Keratinocyte (primary cell): ENCODE measurements at regions not wholly inside any gene's neighbourhood (a gene's known extent, or its start where the extent isn't known, plus 50 kb on each side); places are given as distances from the start of the nearest gene placed in this dataset.

ENCODE experiments used
- DNase-seq: peaks from one replicate; pipeline ENCODE4 v3.0.0-alpha.2; 2011; ENCODE audit warnings: low read depth, missing footprints, low spot score
- FAIRE-seq: peaks from 2 replicates; lab custom pipeline; 2011; peaks lifted over from hg19 to GRCh38; lab: Jason Lieb, UNC
- H2AFZ ChIP-seq: 2 replicates; pipeline ENCODE4 v1.6.0; 2012; ENCODE audit warnings: low read length, control low read depth, inconsistent platforms; ENCODE audit not compliant: control insufficient read depth
- H3K27ac ChIP-seq: 2 replicates; pipeline ENCODE4 v1.5.1; 2011; ENCODE audit warnings: low read length; ENCODE audit not compliant: control insufficient read depth, insufficient read depth
- H3K27me3 ChIP-seq: 3 replicates; pipeline ENCODE4 v1.6.0; 2011; ENCODE audit warnings: low read length; ENCODE audit not compliant: control insufficient read depth, insufficient read depth; ENCODE audit errors: extremely low read depth
- H3K36me3 ChIP-seq, 2 experiments: 2 replicates in 1 of 2; 3 replicates in 1 of 2; pipeline ENCODE4 v1.5.1; 2011; ENCODE audit warnings: low read length in 2 of 2, mild to moderate bottlenecking in 1 of 2; ENCODE audit not compliant: control insufficient read depth in 2 of 2, insufficient read depth in 2 of 2; ENCODE audit errors: extremely low read depth in 1 of 2
- H3K4me1 ChIP-seq: 3 replicates; pipeline ENCODE4 v1.5.1; 2011; ENCODE audit warnings: low read length; ENCODE audit not compliant: control insufficient read depth, insufficient read depth; ENCODE audit errors: extremely low read depth
- H3K4me2 ChIP-seq: 3 replicates; pipeline ENCODE4 v1.6.0; 2011; ENCODE audit warnings: low read depth, low read length; ENCODE audit not compliant: control insufficient read depth, insufficient read depth; ENCODE audit errors: extremely low read depth
- H3K4me3 ChIP-seq, 3 experiments: fragments of 200-600 bp in 1 of 3; sonication (generic) in 1 of 3; 2 replicates in 2 of 3; 3 replicates in 1 of 3; pipeline ENCODE4 v1.5.1; 2011 to 2016; ENCODE audit warnings: low read length in 3 of 3, mild to moderate bottlenecking in 3 of 3, control low read depth in 2 of 3, inconsistent platforms in 1 of 3, low read depth in 1 of 3, mixed read lengths in 1 of 3, mixed run types in 1 of 3, moderate library complexity in 1 of 3; ENCODE audit not compliant: control insufficient read depth in 2 of 3, insufficient read depth in 2 of 3; ENCODE audit errors: extremely low read depth in 1 of 3
- H3K79me2 ChIP-seq: 2 replicates; pipeline ENCODE4 v1.6.0; 2012; ENCODE audit warnings: low read length; ENCODE audit not compliant: control insufficient read depth, insufficient read depth
- H3K9ac ChIP-seq: 3 replicates; pipeline ENCODE4 v1.6.0; 2011; ENCODE audit warnings: low read length; ENCODE audit not compliant: control insufficient read depth, insufficient read depth; ENCODE audit errors: extremely low read depth
- H3K9me1 ChIP-seq: 3 replicates; pipeline ENCODE4 v1.6.0; 2011; ENCODE audit warnings: low read length; ENCODE audit not compliant: control insufficient read depth, insufficient read depth; ENCODE audit errors: extremely low read depth
- H3K9me3 ChIP-seq: 2 replicates; pipeline ENCODE4 v1.5.1; 2012; ENCODE audit warnings: low read depth, low read length; ENCODE audit not compliant: control insufficient read depth
- H4K20me1 ChIP-seq: 3 replicates; pipeline ENCODE4 v1.6.0; 2011; ENCODE audit warnings: low read length; ENCODE audit not compliant: control insufficient read depth, insufficient read depth; ENCODE audit errors: extremely low read depth
- CTCF ChIP-seq, 3 experiments: IDR thresholded peaks in 1 of 3; conservative IDR thresholded peaks in 1 of 3; optimal IDR thresholded peaks in 1 of 3; 2 replicates in 2 of 3; 3 replicates in 1 of 3; pipeline versions ENCODE3 to v1.5.1; 2011; ENCODE audit warnings: low read length in 3 of 3, mild to moderate bottlenecking in 3 of 3, moderate library complexity in 2 of 3, control low read depth in 1 of 3, inconsistent platforms in 1 of 3; ENCODE audit not compliant: insufficient read depth in 2 of 3; ENCODE audit errors: extremely low read depth in 1 of 3
- EZH2 ChIP-seq: IDR thresholded peaks from one replicate; pipeline ENCODE4 v1.6.1; 2012; ENCODE audit warnings: inconsistent platforms, mild to moderate bottlenecking, low read length, moderate library complexity
- dilution Hi-C: fragments of 300-500 bp; cut with MboI; formaldehyde crosslinking; loops from one replicate; pipeline ENCODE4 v1.7.0; 2020; ENCODE audit warnings: low sequenced_read_pairs; ENCODE audit not compliant: extremely low pct_ligation_motif_present

GRCh38 chrX:118178450-118178849, 61.8 kb upstream of the KLHL13 start:
- no peaks in the 10 kb centered on the region for H3K27me3 ChIP-seq
- DNase-seq = no peak
- dilution Hi-C loops = no loop called here

GRCh38 chrX:118179161-118179560, 62.6 kb upstream of the KLHL13 start:
- H2AFZ ChIP-seq = no peak overlapping the region
- no peaks in the 10 kb centered on the region for H3K36me3 ChIP-seq
- no peaks in the 10 kb centered on the region for H3K79me2 ChIP-seq
- H3K4me1 ChIP-seq = peaks cover 4% of the 10 kb centered on the region
- H3K9me1 ChIP-seq = no peaks in the 10 kb centered on the region
- H3K9me3 ChIP-seq = no peaks in the 10 kb centered on the region
- H4K20me1 ChIP-seq = no peaks in the 10 kb centered on the region
- H3K4me2 ChIP-seq = no peak overlapping the region
- DNase-seq (no peak), FAIRE-seq (no peak)
- dilution Hi-C loops = no loop called here
- H3K9ac ChIP-seq = no peak overlapping the region
- no peak overlapping the region for H3K27ac ChIP-seq
- TF ChIP-seq CTCF (optimal IDR thresholded peaks at IDR 0.05 in 1 of 3, IDR thresholded peaks at IDR 0.05 in 1 of 3, conservative IDR thresholded peaks at IDR 0.05 in 1 of 3; ENCODE audit: extremely low read depth in 1 of 3, insufficient read depth in 2 of 3, low read length in 3 of 3) (no peak), EZH2 (no peak)
- H3K4me3 ChIP-seq = no peak overlapping the region
- H3K27me3 ChIP-seq = no peaks in the 10 kb centered on the region

More at GRCh38 chrX:118178450-118178849, 61.8 kb upstream of the KLHL13 start:
- H3K4me1 ChIP-seq = peaks cover 4% of the 10 kb centered on the region
- H4K20me1 ChIP-seq = no peaks in the 10 kb centered on the region
- H3K9ac ChIP-seq = no peak overlapping the region
- TF ChIP-seq CTCF (optimal IDR thresholded peaks at IDR 0.05 in 1 of 3, IDR thresholded peaks at IDR 0.05 in 1 of 3, conservative IDR thresholded peaks at IDR 0.05 in 1 of 3; ENCODE audit: extremely low read depth in 1 of 3, insufficient read depth in 2 of 3, low read length in 3 of 3) (no peak), EZH2 (no peak)
- no peak overlapping the region for H3K27ac ChIP-seq
- H2AFZ ChIP-seq = no peak overlapping the region
- H3K36me3 ChIP-seq = no peaks in the 10 kb centered on the region
- H3K9me1 ChIP-seq = no peaks in the 10 kb centered on the region
- no peak overlapping the region for H3K4me3 ChIP-seq
- no peak overlapping the region for H3K4me2 ChIP-seq
- H3K9me3 ChIP-seq = no peaks in the 10 kb centered on the region
- H3K79me2 ChIP-seq = no peaks in the 10 kb centered on the region
- FAIRE-seq = no peak
